ENCODE measurements at regions not wholly inside any gene's neighbourhood (a gene's known extent, or its start where the extent isn't known, plus 50 kb on each side); places are given as distances from the start of the nearest gene placed in this dataset.

GRCh38 chr1:54465351-54465811, 59.2 kb upstream of the SSBP3 start:
- no peak for TF ChIP-seq CTCF (IDR thresholded peaks at IDR 0.05)
- no peak for TF ChIP-seq POLR2A (IDR thresholded peaks at IDR 0.05)
- TF ChIP-seq POLR2AphosphoS5 (IDR thresholded peaks at IDR 0.05), result no peak
